ENCODE measurements at regions not wholly inside any gene's neighbourhood (a gene's known extent, or its start where the extent isn't known, plus 50 kb on each side); places are given as distances from the start of the nearest gene placed in this dataset.

GRCh38 chr10:44293306-44293778 lies 91.6 kb downstream of the CXCL12 start:
- H3K4me3 ChIP-seq (ENCODE audit: low read depth, low read length): no peak overlapping the region
- no peak for TF ChIP-seq CTCF (IDR thresholded peaks at IDR 0.05; ENCODE audit: insufficient read depth, low read length, poor library complexity, severe bottlenecking)
- no peak for DNase-seq (ENCODE audit: low read depth)

GRCh38 chr10:44292390-44293002 lies 92.4 kb downstream of the CXCL12 start:
- Histone ChIP-seq H3K36me3 (ENCODE audit: control insufficient read depth, insufficient read depth, low read length) (no peaks in the 10 kb centered on the region), H3K27me3 (ENCODE audit: control insufficient read depth, insufficient read depth, low read length) (peaks cover 4% of the 10 kb centered on the region), H3K4me3 (ENCODE audit: low read depth, low read length) (no peak overlapping the region)
- no peak for TF ChIP-seq CTCF (IDR thresholded peaks at IDR 0.05; ENCODE audit: insufficient read depth, low read length, poor library complexity, severe bottlenecking)
- DNase-seq (ENCODE audit: low read depth): no peak

More at GRCh38 chr10:44293306-44293778, 91.6 kb downstream of the CXCL12 start:
- H3K36me3 ChIP-seq (ENCODE audit: control insufficient read depth, insufficient read depth, low read length): no peaks in the 10 kb centered on the region
- peaks cover 4% of the 10 kb centered on the region for H3K27me3 ChIP-seq (ENCODE audit: control insufficient read depth, insufficient read depth, low read length)

- H3K4me3 ChIP-seq (ENCODE audit: low read depth, low read length): no peak overlapping the region
- peaks cover 4% of the 10 kb centered on the region for H3K27me3 ChIP-seq (ENCODE audit: control insufficient read depth, insufficient read depth, low read length)
- no peak for DNase-seq (ENCODE audit: low read depth)
- TF ChIP-seq CTCF (IDR thresholded peaks at IDR 0.05; ENCODE audit: insufficient read depth, low read length, poor library complexity, severe bottlenecking): no peak
- H3K36me3 ChIP-seq (ENCODE audit: control insufficient read depth, insufficient read depth, low read length): no peaks in the 10 kb centered on the region
These were observed 93.8 kb downstream of the CXCL12 start for GRCh38 chr10:44291091-44291490.

GRCh38 chr10:44289125-44289524 lies 95.8 kb downstream of the CXCL12 start:
- Histone ChIP-seq H3K4me3 (ENCODE audit: low read depth, low read length) (no peak overlapping the region), H3K27me3 (ENCODE audit: control insufficient read depth, insufficient read depth, low read length) (peaks cover 4% of the 10 kb centered on the region), H3K36me3 (ENCODE audit: control insufficient read depth, insufficient read depth, low read length) (no peaks in the 10 kb centered on the region)
- no peak for DNase-seq (ENCODE audit: low read depth)
- no peak for TF ChIP-seq CTCF (IDR thresholded peaks at IDR 0.05; ENCODE audit: insufficient read depth, low read length, poor library complexity, severe bottlenecking)

- Histone ChIP-seq H3K27me3 (ENCODE audit: control insufficient read depth, insufficient read depth, low read length) (peaks cover 2% of the 10 kb centered on the region), H3K4me3 (ENCODE audit: low read depth, low read length) (no peak overlapping the region), H3K36me3 (ENCODE audit: control insufficient read depth, insufficient read depth, low read length) (no peaks in the 10 kb centered on the region)
- DNase-seq (ENCODE audit: low read depth): no peak
- no peak for TF ChIP-seq CTCF (IDR thresholded peaks at IDR 0.05; ENCODE audit: insufficient read depth, low read length, poor library complexity, severe bottlenecking)
These were observed 97.5 kb downstream of the CXCL12 start for GRCh38 chr10:44287408-44287807.

Data from kidney epithelial cell (primary cell).